ENCODE measurements at regions not wholly inside any gene's neighbourhood (a gene's known extent, or its start where the extent isn't known, plus 50 kb on each side); places are given as distances from the start of the nearest gene placed in this dataset.

GRCh38 chr21:34012640-34013039 is 60.7 kb upstream of the MRPS6 start:
- Histone ChIP-seq H3K4me3 (ENCODE audit: low read depth, low read length) (no peak overlapping the region), H3K27ac (ENCODE audit: extremely low read depth, low read depth, low read length) (no peak overlapping the region), H3K36me3 (ENCODE audit: control insufficient read depth in 2 of 2, insufficient read depth in 1 of 2, low read length in 2 of 2) (no peaks in the 10 kb centered on the region), H3K9me3 (ENCODE audit: control insufficient read depth, insufficient read depth, low read depth, low read length) (no peaks in the 10 kb centered on the region; the same call in 1 of the 2 replicates), H3K4me1 (ENCODE audit: control insufficient read depth, insufficient read depth, low read length) (no peaks in the 10 kb centered on the region)
- ChIA-PET CTCF (interaction anchor here (1.1 to 1.4 kb wide), 2 partner anchors 88 to 89 kb away, joined by 3 read pairs; no protein-coding TSS in a partner anchor), POLR2A (no interaction called here)
- TF ChIP-seq ZNF132 (tag by site-specific recombination; IDR thresholded peaks at IDR 0.05; ENCODE audit: borderline replicate concordance), result no peak
- TF ChIP-seq HOXA7 (CRISPR knock-in tag; IDR thresholded peaks at IDR 0.05; ENCODE audit: borderline replicate concordance), result no peak
- no peak for TF ChIP-seq ATF2 (tag by site-specific recombination; IDR thresholded peaks at IDR 0.05; ENCODE audit: low read depth)
- no peak for TF ChIP-seq ZNF18 (tag by site-specific recombination; IDR thresholded peaks at IDR 0.05)
- TF ChIP-seq ZNF433 (tag by site-specific recombination; IDR thresholded peaks at IDR 0.05; ENCODE audit: low read depth), result no peak
- TF ChIP-seq PRDM10 (tag by site-specific recombination; IDR thresholded peaks at IDR 0.05), result no peak
- TF ChIP-seq ZNF24 (tag by site-specific recombination; IDR thresholded peaks at IDR 0.05), result no peak
- no peak for TF ChIP-seq REPIN1 (tag by site-specific recombination; IDR thresholded peaks at IDR 0.05; ENCODE audit: low read depth)
- TF ChIP-seq BCL6B (tag by site-specific recombination; IDR thresholded peaks at IDR 0.05), result no peak

GRCh38 chr21:34011660-34012059 is 61.7 kb upstream of the MRPS6 start:
- ChIA-PET POLR2A (no interaction called here), CTCF (interaction anchor here (1.7 kb wide), 1 partner anchor 88 kb away, joined by 6 read pairs; no protein-coding TSS in a partner anchor)
- Histone ChIP-seq H3K4me3 (ENCODE audit: low read depth, low read length) (no peak overlapping the region), H3K36me3 (ENCODE audit: control insufficient read depth in 2 of 2, insufficient read depth in 1 of 2, low read length in 2 of 2) (no peaks in the 10 kb centered on the region), H3K27ac (ENCODE audit: extremely low read depth, low read depth, low read length) (no peak overlapping the region), H3K4me1 (ENCODE audit: control insufficient read depth, insufficient read depth, low read length) (no peaks in the 10 kb centered on the region), H3K9me3 (ENCODE audit: control insufficient read depth, insufficient read depth, low read depth, low read length) (no peaks in the 10 kb centered on the region; the same call in 1 of the 2 replicates)
- TF ChIP-seq ZNF274 (IDR thresholded peaks at IDR 0.05; ENCODE audit: low read length), result no peak
- TF ChIP-seq ZNF274 (tag by site-specific recombination; IDR thresholded peaks at IDR 0.05; ENCODE audit: borderline replicate concordance), result peak; percentile 65; the same call in 1 of the 2 replicates
- TF ChIP-seq ZNF585B (tag by site-specific recombination; IDR thresholded peaks at IDR 0.05), result no peak
- no peak for TF ChIP-seq ZNF747 (tag by site-specific recombination; IDR thresholded peaks at IDR 0.05)

- H3K9me3 ChIP-seq (ENCODE audit: control insufficient read depth, insufficient read depth, low read depth, low read length), result no peaks in the 10 kb centered on the region; the same call in 1 of the 2 replicates
- CTCF ChIA-PET, result no interaction called here
- no peaks in the 10 kb centered on the region for H3K4me1 ChIP-seq (ENCODE audit: control insufficient read depth, insufficient read depth, low read length)
- POLR2A ChIA-PET, result no interaction called here
- no peaks in the 10 kb centered on the region for H3K36me3 ChIP-seq (ENCODE audit: control insufficient read depth in 2 of 2, insufficient read depth in 1 of 2, low read length in 2 of 2)
- H3K27ac ChIP-seq (ENCODE audit: extremely low read depth, low read depth, low read length), result no peak overlapping the region
- H3K4me3 ChIP-seq (ENCODE audit: low read depth, low read length), result no peak overlapping the region
- TF ChIP-seq ZNF792 (tag by site-specific recombination; IDR thresholded peaks at IDR 0.05), result no peak
- no peak for TF ChIP-seq KLF7 (tag by site-specific recombination; IDR thresholded peaks at IDR 0.05; ENCODE audit: borderline replicate concordance)
- TF ChIP-seq PRDM4 (tag by site-specific recombination; IDR thresholded peaks at IDR 0.05), result no peak
- TF ChIP-seq YY1 (tag by site-specific recombination; IDR thresholded peaks at IDR 0.05), result no peak
- TF ChIP-seq ZBTB8A (tag by site-specific recombination; IDR thresholded peaks at IDR 0.05), result no peak
- TF ChIP-seq ZNF23 (tag by site-specific recombination; IDR thresholded peaks at IDR 0.05; ENCODE audit: borderline replicate concordance), result no peak
These were observed 64.2 kb upstream of the MRPS6 start for GRCh38 chr21:34009193-34009592.
